Parathyroid adenoma (tissue), 2 donors: ENCODE measurements at regions not wholly inside any gene's neighbourhood (a gene's known extent, or its start where the extent isn't known, plus 50 kb on each side); places are given as distances from the start of the nearest gene placed in this dataset.

ENCODE experiments used
- H2AFZ ChIP-seq: fragments of 300-600 bp; sonication (generic); one replicate; pipeline ENCODE4 v1.7.0; 2017; ENCODE audit warnings: antibody characterized with exemption, mild to moderate bottlenecking
- H3K27ac ChIP-seq: fragments of 300-600 bp; sonication (generic); one replicate; pipeline ENCODE4 v1.7.0; 2017
- H3K27me3 ChIP-seq: fragments of 300-600 bp; sonication (generic); one replicate; pipeline ENCODE4 v1.7.0; 2017; ENCODE audit warnings: low read length; ENCODE audit not compliant: control insufficient read depth, insufficient read depth
- H3K36me3 ChIP-seq: fragments of 300-600 bp; sonication (generic); one replicate; pipeline ENCODE4 v1.7.0; 2017; ENCODE audit warnings: low read length; ENCODE audit not compliant: control insufficient read depth, insufficient read depth
- H3K4me1 ChIP-seq: fragments of 300-600 bp; sonication (generic); one replicate; pipeline ENCODE4 v1.7.0; 2017; ENCODE audit warnings: control low read depth
- H3K4me2 ChIP-seq: fragments of 300-600 bp; sonication (generic); one replicate; pipeline ENCODE4 v1.7.0; 2017; ENCODE audit warnings: low read length
- H3K4me3 ChIP-seq: fragments of 300-600 bp; sonication (generic); one replicate; pipeline ENCODE4 v1.7.0; 2017; ENCODE audit warnings: low read depth, low read length
- H3K79me2 ChIP-seq: fragments of 300-600 bp; sonication (generic); one replicate; pipeline ENCODE4 v1.7.0; 2017; ENCODE audit warnings: control low read depth
- H3K9ac ChIP-seq: fragments of 300-600 bp; sonication (generic); one replicate; pipeline ENCODE4 v1.7.0; 2017; ENCODE audit warnings: mild to moderate bottlenecking
- H3K9me3 ChIP-seq: fragments of 300-600 bp; sonication (generic); one replicate; pipeline ENCODE4 v1.7.0; 2017; ENCODE audit warnings: low read length; ENCODE audit not compliant: control insufficient read depth
- TF ChIP-seq, protein P1 (sequence below): fragments of 300-600 bp; sonication (generic); IDR thresholded peaks from one replicate; pipeline ENCODE4 v1.7.0; 2017; ENCODE audit warnings: antibody characterized with exemption, mild to moderate bottlenecking
- donor health status: primary hyperparathyroidism.

DNA sequence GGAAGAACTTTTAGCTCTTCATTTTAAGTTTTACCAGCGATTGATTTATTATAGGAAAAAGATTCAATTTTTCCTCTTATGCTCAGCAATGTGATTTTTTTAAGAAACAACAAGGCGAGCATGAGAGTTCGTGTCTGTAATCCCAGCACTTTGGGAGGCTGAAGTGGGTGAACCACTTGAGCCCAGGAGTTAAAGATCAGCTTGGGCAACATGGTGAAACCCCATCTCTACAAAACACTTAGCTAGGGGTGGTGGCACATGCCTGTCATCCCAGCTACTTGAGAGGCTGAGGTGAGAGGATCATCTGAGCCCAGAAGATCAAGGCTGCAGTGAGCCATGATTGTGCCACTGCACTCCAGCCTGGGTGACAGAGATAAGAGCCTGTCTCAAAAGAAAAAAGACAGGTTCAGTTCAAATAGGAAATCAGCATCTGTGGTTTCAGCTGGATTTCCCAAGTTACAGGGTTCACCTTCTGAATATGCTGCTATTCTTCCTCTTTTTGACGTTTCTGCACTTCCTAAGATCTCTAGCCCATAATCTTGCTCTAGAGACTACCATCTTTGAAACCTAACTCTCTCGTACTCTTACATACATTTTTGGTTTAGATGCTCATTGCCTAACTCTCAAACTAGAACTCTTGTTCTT, 274.7 kb downstream of the SEC23A start:
- TF ChIP-seq, protein P1, sequence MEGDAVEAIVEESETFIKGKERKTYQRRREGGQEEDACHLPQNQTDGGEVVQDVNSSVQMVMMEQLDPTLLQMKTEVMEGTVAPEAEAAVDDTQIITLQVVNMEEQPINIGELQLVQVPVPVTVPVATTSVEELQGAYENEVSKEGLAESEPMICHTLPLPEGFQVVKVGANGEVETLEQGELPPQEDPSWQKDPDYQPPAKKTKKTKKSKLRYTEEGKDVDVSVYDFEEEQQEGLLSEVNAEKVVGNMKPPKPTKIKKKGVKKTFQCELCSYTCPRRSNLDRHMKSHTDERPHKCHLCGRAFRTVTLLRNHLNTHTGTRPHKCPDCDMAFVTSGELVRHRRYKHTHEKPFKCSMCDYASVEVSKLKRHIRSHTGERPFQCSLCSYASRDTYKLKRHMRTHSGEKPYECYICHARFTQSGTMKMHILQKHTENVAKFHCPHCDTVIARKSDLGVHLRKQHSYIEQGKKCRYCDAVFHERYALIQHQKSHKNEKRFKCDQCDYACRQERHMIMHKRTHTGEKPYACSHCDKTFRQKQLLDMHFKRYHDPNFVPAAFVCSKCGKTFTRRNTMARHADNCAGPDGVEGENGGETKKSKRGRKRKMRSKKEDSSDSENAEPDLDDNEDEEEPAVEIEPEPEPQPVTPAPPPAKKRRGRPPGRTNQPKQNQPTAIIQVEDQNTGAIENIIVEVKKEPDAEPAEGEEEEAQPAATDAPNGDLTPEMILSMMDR, result no peak
- Histone ChIP-seq H3K36me3 (no peaks in the 10 kb centered on the region), H3K9me3 (no peaks in the 10 kb centered on the region), H3K27me3 (no peaks in the 10 kb centered on the region), H3K9ac (no peak overlapping the region), H3K79me2 (no peaks in the 10 kb centered on the region), H2AFZ (no peak overlapping the region), H3K4me2 (no peak overlapping the region), H3K4me1 (no peaks in the 10 kb centered on the region), H3K27ac (no peak overlapping the region), H3K4me3 (no peak overlapping the region)

DNA sequence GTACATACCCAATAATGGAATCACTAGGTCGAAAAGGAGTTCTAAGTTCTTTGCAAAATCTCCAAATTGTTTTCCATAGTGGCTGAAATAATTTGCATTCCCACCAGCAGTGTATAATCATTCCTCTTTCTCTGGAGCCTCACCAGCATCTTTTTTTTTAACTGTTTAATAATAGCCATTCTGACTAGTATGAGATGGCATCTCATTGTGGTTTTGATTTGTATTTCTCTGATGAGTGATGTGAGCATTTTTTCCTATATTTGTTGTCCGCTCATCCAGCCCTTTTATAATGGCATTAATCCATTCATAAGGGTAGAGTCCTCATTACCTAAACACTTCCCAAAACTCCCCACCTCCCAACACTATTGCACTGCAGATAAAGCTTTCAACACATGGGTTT, 278.3 kb downstream of the SEC23A start:
- no peaks in the 10 kb centered on the region for H3K27me3 ChIP-seq
- no peaks in the 10 kb centered on the region for H3K4me1 ChIP-seq
- H3K9ac ChIP-seq, result no peak overlapping the region
- H2AFZ ChIP-seq, result no peak overlapping the region
- H3K4me2 ChIP-seq, result no peak overlapping the region
- no peak overlapping the region for H3K4me3 ChIP-seq
- H3K27ac ChIP-seq, result no peak overlapping the region
- H3K9me3 ChIP-seq, result no peaks in the 10 kb centered on the region
- TF ChIP-seq, protein P1, result no peak
- H3K36me3 ChIP-seq, result no peaks in the 10 kb centered on the region
- H3K79me2 ChIP-seq, result no peaks in the 10 kb centered on the region

DNA sequence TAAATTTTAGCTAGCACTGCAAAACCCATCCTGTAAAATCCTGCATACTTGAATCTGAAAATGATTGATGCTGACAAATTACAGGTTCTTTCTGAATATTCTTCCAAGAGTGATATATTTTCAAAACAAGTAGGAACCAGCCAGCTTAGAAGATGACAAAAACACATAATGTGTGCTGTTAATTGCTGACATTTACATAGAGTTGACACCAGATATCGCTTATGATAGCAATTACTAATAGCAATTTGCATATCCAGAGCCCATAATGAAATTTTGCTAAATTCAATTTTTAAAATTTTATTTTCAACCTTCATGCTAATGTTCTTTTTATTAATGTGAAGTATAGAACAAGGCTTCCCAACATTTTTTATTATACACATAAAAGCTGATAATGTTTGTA, 284.5 kb downstream of the SEC23A start:
- H3K4me1 ChIP-seq, result no peaks in the 10 kb centered on the region
- H3K79me2 ChIP-seq, result no peaks in the 10 kb centered on the region
- no peak overlapping the region for H3K4me2 ChIP-seq
- no peak overlapping the region for H3K27ac ChIP-seq
- H3K9me3 ChIP-seq, result no peaks in the 10 kb centered on the region
- TF ChIP-seq, protein P1, result no peak
- no peak overlapping the region for H3K9ac ChIP-seq
- H3K27me3 ChIP-seq, result no peaks in the 10 kb centered on the region
- H3K36me3 ChIP-seq, result no peaks in the 10 kb centered on the region
- H2AFZ ChIP-seq, result no peak overlapping the region
- H3K4me3 ChIP-seq, result no peak overlapping the region

DNA sequence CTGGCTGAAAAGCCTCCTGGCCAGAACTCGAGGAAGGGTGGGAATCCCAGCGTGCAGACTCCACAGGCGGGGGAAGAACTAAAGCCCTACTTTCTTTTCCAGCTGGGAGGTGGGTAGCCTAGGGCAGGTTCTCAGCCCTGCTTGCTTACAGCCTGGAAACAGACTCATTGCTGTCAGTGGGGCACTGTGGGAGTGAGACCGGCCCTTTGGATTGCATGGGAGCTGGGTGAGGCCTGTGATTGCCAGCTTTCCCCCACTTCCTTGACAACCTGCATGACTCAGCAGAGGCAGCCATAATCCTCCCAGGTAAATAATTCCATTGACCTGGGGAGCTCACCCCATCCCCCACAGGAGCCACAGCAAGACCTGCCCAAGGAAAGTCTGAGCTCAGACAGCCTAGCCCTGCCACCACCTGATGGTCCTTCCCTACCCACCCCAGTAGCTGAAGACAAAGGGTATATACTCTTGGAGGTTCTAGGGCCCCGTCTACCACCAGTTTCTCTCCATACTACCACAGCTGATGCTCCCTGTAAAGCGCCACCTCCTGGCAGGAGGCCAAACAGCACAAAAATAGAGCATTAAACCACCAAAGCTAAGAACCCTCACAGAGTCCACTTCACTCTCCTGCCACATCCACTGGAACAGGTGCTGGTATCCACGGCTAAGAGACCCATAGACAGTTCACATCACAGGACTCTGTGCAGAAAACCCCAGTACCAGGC, 294.1 kb downstream of the SEC23A start:
- H3K4me3 ChIP-seq, result no peak overlapping the region

More for the DNA sequence above, 294.1 kb downstream of the SEC23A start:
- TF ChIP-seq, protein P1, result no peak
- H2AFZ ChIP-seq, result no peak overlapping the region
- H3K27me3 ChIP-seq, result no peaks in the 10 kb centered on the region
- H3K27ac ChIP-seq, result no peak overlapping the region
- no peak overlapping the region for H3K4me2 ChIP-seq
- no peaks in the 10 kb centered on the region for H3K79me2 ChIP-seq
- H3K9ac ChIP-seq, result no peak overlapping the region
- peaks cover 3% of the 10 kb centered on the region for H3K9me3 ChIP-seq
- H3K36me3 ChIP-seq, result no peaks in the 10 kb centered on the region
- no peaks in the 10 kb centered on the region for H3K4me1 ChIP-seq
